ENCODE measurements at regions not wholly inside any gene's neighbourhood (a gene's known extent, or its start where the extent isn't known, plus 50 kb on each side); places are given as distances from the start of the nearest gene placed in this dataset.

- TF ChIP-seq POLR2A (IDR thresholded peaks at IDR 0.05) (no peak), CTCF (IDR thresholded peaks at IDR 0.05) (no peak)
These were observed 262.5 kb downstream of the AHR start for GRCh38 chr7:17560966-17561365.
